K562 (cell line): ENCODE measurements at regions not wholly inside any gene's neighbourhood (a gene's known extent, or its start where the extent isn't known, plus 50 kb on each side); places are given as distances from the start of the nearest gene placed in this dataset.

Source experiments
- ATAC-seq: fragments of 200-7000 bp; cut with Tn5 transposase; 3 replicates; pipeline ENCODE4 v1.9.1; 2020; ENCODE audit warnings: moderate library complexity
- BruUV-seq: library from RNA; stranded (reverse); fragments of 400-500 nt; replicated peaks from 2 replicates; lab custom pipeline; 2021; lab: Mats Ljungman, UMichigan
- CTCF ChIA-PET: fragments of 300-600 bp; formaldehyde crosslinking; extraction: SDS; loops from one replicate; lab custom pipeline; 2021; ENCODE audit warnings: low intra/inter-chr PET ratio; lab: Yijun Ruan, JAX
- POLR2A ChIA-PET: fragments of 300-600, 350-650 bp; sonication (Branson Sonifier 250); formaldehyde crosslinking; extraction: SDS; loops from one replicate; lab custom pipeline; 2021; ENCODE audit warnings: antibody characterized with exemption, inconsistent platforms; lab: Yijun Ruan, JAX
- DNase-seq, 4 experiments: peaks; one replicate each; pipeline versions ENCODE4 v3.0.0 to v3.0.0-alpha.2; 2011 to 2018; ENCODE audit warnings: low spot score in 3 of 4, mixed read lengths in 3 of 4; ENCODE audit errors: extremely low read depth in 1 of 4
- FAIRE-seq: peaks from 2 replicates; lab custom pipeline; 2011; peaks lifted over from hg19 to GRCh38; lab: Jason Lieb, UNC
- H2AFZ ChIP-seq: 2 replicates; pipeline ENCODE4 v1.6.0; 2011; ENCODE audit warnings: low read depth, low read length, control low read depth, inconsistent platforms
- H3K27ac ChIP-seq: fragments of 200-600 bp; 3 replicates; pipeline ENCODE4 v1.8.0; 2011; ENCODE audit warnings: low read depth, mild to moderate bottlenecking, control low read depth, inconsistent platforms, low read length, moderate library complexity, mixed read lengths; ENCODE audit errors: extremely low read depth
- H3K27me3 ChIP-seq, 2 experiments: fragments of 300-600 bp in 1 of 2; 2 replicates in 1 of 2; 3 replicates in 1 of 2; pipeline versions ENCODE4 v1.6.0 to v1.8.0; 2011; ENCODE audit warnings: inconsistent platforms in 2 of 2, low read length in 2 of 2, mild to moderate bottlenecking in 1 of 2, mixed read lengths in 1 of 2, moderate library complexity in 1 of 2; ENCODE audit not compliant: control insufficient read depth in 2 of 2, insufficient read depth in 2 of 2
- H3K36me3 ChIP-seq: fragments of 300-600 bp; 3 replicates; pipeline ENCODE4 v1.8.0; 2011; ENCODE audit warnings: mild to moderate bottlenecking, low read length, inconsistent platforms; ENCODE audit not compliant: control insufficient read depth, insufficient read depth
- H3K4me1 ChIP-seq, 2 experiments: fragments of 200-600 bp in 1 of 2; replicated peaks in 1 of 2; 2 replicates in 1 of 2; 3 replicates in 1 of 2; pipeline versions ENCODE4 v1.5.1 to v1.8.0; 2011; ENCODE audit warnings: inconsistent platforms in 2 of 2, low read length in 2 of 2, mild to moderate bottlenecking in 1 of 2, mixed read lengths in 1 of 2, moderate library complexity in 1 of 2; ENCODE audit not compliant: control insufficient read depth in 2 of 2, insufficient read depth in 2 of 2
- H3K4me2 ChIP-seq: 2 replicates; pipeline ENCODE4 v1.6.1; 2011; ENCODE audit warnings: low read length, control low read depth, inconsistent platforms, mixed read lengths; ENCODE audit not compliant: insufficient read depth
- H3K4me3 ChIP-seq: fragments of 200-600 bp; sonication (generic), shearing (Covaris generic); 2 replicates; pipeline ENCODE4 v1.5.1; 2016; ENCODE audit warnings: control low read depth, inconsistent platforms
- H3K79me2 ChIP-seq: fragments of 200-600 bp; 3 replicates; pipeline ENCODE4 v1.8.0; 2011; ENCODE audit warnings: low read length, inconsistent platforms; ENCODE audit not compliant: control insufficient read depth, insufficient read depth
- H3K9ac ChIP-seq, 2 experiments: 2 replicates each; pipeline versions ENCODE4 v1.6.0 to v1.6.1; 2011; ENCODE audit warnings: low read depth in 2 of 2, low read length in 2 of 2, control low read depth in 1 of 2, inconsistent platforms in 1 of 2, mild to moderate bottlenecking in 1 of 2, mixed read lengths in 1 of 2; ENCODE audit not compliant: insufficient read depth in 1 of 2
- H3K9me1 ChIP-seq: one replicate; pipeline ENCODE4 v1.6.0; 2011; ENCODE audit warnings: inconsistent platforms, mild to moderate bottlenecking, low read length, moderate library complexity; ENCODE audit not compliant: control insufficient read depth, insufficient read depth
- H3K9me3 ChIP-seq: replicated peaks from 2 replicates; pipeline ENCODE4 v1.5.1; 2011; ENCODE audit warnings: low read depth, low read length, inconsistent platforms; ENCODE audit not compliant: control insufficient read depth, insufficient read depth
- H4K20me1 ChIP-seq: replicated peaks from 2 replicates; pipeline ENCODE4 v1.6.1; 2011; ENCODE audit warnings: low read length, inconsistent platforms, mixed read lengths; ENCODE audit not compliant: control insufficient read depth, insufficient read depth
- ESRRA ChIP-seq: fragments of 450-650 bp; IDR thresholded peaks from 2 replicates; pipeline ENCODE4 v1.6.1; 2014; ENCODE audit warnings: low read depth, mild to moderate bottlenecking, moderate library complexity, borderline replicate concordance
- GABPB1 ChIP-seq: sonication (generic); formaldehyde crosslinking; IDR thresholded peaks from 2 replicates; pipeline ENCODE4 v1.8.0; 2022; ENCODE audit warnings: mild to moderate bottlenecking, missing genetic modification reagents
- HNRNPUL1 ChIP-seq: fragments of 200-400 bp; formaldehyde crosslinking; IDR thresholded peaks from 2 replicates; pipeline ENCODE4 v1.6.1; 2017; ENCODE audit warnings: low read length
- NFIC ChIP-seq: fragments of 450-650 bp; IDR thresholded peaks from 2 replicates; pipeline ENCODE4 v1.6.1; 2017; ENCODE audit warnings: mild to moderate bottlenecking, inconsistent platforms
- PPARD ChIP-seq: fragments of 250-450 bp; sonication (Bioruptor Pico); IDR thresholded peaks from 2 replicates; pipeline ENCODE4 v1.8.0; 2022; ENCODE audit warnings: inconsistent platforms, mild to moderate bottlenecking, moderate library complexity
- TCF7 ChIP-seq: sonication (generic); IDR thresholded peaks from 2 replicates; pipeline ENCODE4 v1.6.1; 2016; ENCODE audit warnings: antibody characterized with exemption, borderline replicate concordance
- XRCC3 ChIP-seq: fragments of 450-650 bp; IDR thresholded peaks from 2 replicates; pipeline ENCODE4 v1.6.1; 2017; ENCODE audit warnings: mild to moderate bottlenecking, moderate library complexity
- ZNF354B ChIP-seq: fragments of 250-450 bp; sonication (Bioruptor Pico); IDR thresholded peaks from 2 replicates; pipeline ENCODE4 v1.4.0; 2020
- ZNF740 ChIP-seq, 3 experiments: fragments of 200-800 bp in 1 of 3; sonication (Bioruptor generic) in 1 of 3; sonication (generic) in 1 of 3; formaldehyde crosslinking in 1 of 3; IDR thresholded peaks; 2 replicates each; pipeline versions ENCODE4 v1.6.1 to v1.8.0; 2016 to 2022; ENCODE audit warnings: mild to moderate bottlenecking in 2 of 3, missing compliant biosample characterization in 2 of 3, missing genetic modification characterization in 2 of 3, missing genetic modification reagents in 1 of 3
- WGBS: fragments of 100-300 bp; shearing (Covaris generic); methylation state at CpG from one replicate; pipeline ENCODE4 v1.1.6; 2016; ENCODE audit warnings: low coverage, mixed read lengths; ENCODE audit not compliant: insufficient coverage; ENCODE audit errors: missing lambda C conversion rate; 5-methylcytosine and 5-hydroxymethylcytosine counted together
- in situ Hi-C: fragments of 300-500 bp; cut with MboI; formaldehyde crosslinking; loops from 4 replicates; pipeline ENCODE4 v1.15.0; 2018; ENCODE audit warnings: inconsistent platforms, mixed read lengths
- intact Hi-C: fragments of 100-400 bp; cut with micrococcal nuclease; formaldehyde crosslinking; loops from 2 replicates; pipeline ENCODE4 v1.14.2; 2022
- TF ChIP-seq, protein P1 (sequence below): fragments of 450-650 bp; IDR thresholded peaks from 2 replicates; pipeline ENCODE4 v1.6.1; 2017; ENCODE audit warnings: mild to moderate bottlenecking, moderate library complexity

DNA sequence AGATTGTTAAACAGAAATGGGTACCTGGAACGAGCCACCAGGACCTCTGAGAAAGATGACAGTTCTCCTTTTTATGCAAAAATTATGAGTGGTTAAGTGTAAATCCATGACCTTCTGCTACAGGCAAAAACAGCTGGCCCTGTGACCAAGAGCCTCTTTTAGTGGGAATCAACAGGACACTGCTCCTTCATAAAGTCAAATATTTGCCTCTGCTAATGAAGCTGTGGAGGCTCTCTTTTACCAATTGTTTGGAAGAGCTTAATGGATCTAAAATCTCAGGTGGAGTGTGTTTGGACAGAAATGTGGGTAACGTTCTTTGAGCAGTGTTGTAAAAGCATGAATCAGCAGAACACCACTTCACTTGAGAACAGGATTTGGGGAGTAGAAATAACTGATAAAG is 117.5 kb upstream of the PCSK2 start:
- Histone ChIP-seq H3K27me3 (no peaks in the 10 kb centered on the region), H3K4me3 (no peak overlapping the region), H2AFZ (no peak overlapping the region), H4K20me1 (no peaks in the 10 kb centered on the region), H3K9me1 (no peaks in the 10 kb centered on the region), H3K36me3 (no peaks in the 10 kb centered on the region), H3K4me2 (no peak overlapping the region), H3K9me3 (no peaks in the 10 kb centered on the region), H3K4me1 (no peaks in the 10 kb centered on the region), H3K79me2 (no peaks in the 10 kb centered on the region), H3K9ac (no peak overlapping the region), H3K27ac (no peak overlapping the region)
- intact Hi-C loops = no loop called here
- FAIRE-seq (no peak), DNase-seq (no peak), ATAC-seq (no peak)
- 0% methylated on average over 2 of the region's 2 CpGs for WGBS
- POLR2A ChIA-PET = no interaction called here
- in situ Hi-C loops = no loop called here
- TF ChIP-seq ZNF354B = no peak
- TF ChIP-seq TCF7 = no peak
- TF ChIP-seq, protein P1, sequence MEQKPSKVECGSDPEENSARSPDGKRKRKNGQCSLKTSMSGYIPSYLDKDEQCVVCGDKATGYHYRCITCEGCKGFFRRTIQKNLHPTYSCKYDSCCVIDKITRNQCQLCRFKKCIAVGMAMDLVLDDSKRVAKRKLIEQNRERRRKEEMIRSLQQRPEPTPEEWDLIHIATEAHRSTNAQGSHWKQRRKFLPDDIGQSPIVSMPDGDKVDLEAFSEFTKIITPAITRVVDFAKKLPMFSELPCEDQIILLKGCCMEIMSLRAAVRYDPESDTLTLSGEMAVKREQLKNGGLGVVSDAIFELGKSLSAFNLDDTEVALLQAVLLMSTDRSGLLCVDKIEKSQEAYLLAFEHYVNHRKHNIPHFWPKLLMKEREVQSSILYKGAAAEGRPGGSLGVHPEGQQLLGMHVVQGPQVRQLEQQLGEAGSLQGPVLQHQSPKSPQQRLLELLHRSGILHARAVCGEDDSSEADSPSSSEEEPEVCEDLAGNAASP = no peak
- TF ChIP-seq HNRNPUL1 = no peak
- no peak for TF ChIP-seq NFIC
- no peak for TF ChIP-seq GABPB1 (CRISPR knock-in tag)
- no peak for TF ChIP-seq ESRRA
- TF ChIP-seq PPARD (CRISPR knock-in tag) = no peak
- TF ChIP-seq XRCC3 = no peak
- no peak for TF ChIP-seq ZNF740 (CRISPR knock-in tag; IDR thresholded peaks at IDR 0.05)
- TF ChIP-seq ZNF740 (tag; IDR thresholded peaks at IDR 0.05) = no peak
- CTCF ChIA-PET = no interaction called here
- BruUV-seq = no TSS peak
